GM12878 (cell line): ENCODE measurements at regions not wholly inside any gene's neighbourhood (a gene's known extent, or its start where the extent isn't known, plus 50 kb on each side); places are given as distances from the start of the nearest gene placed in this dataset.

Experiments
- CHD1 ChIP-seq: IDR thresholded peaks from 2 replicates; pipeline ENCODE4 v1.6.1; 2012; ENCODE audit warnings: low read depth, low read length, improper control_type of control experiment
- CTCF ChIP-seq, 3 experiments: IDR thresholded peaks in 2 of 3; conservative IDR thresholded peaks in 1 of 3; 2 replicates each; pipeline ENCODE4 v1.5.1; 2011; ENCODE audit warnings: low read depth in 3 of 3, low read length in 3 of 3, mild to moderate bottlenecking in 3 of 3, control low read depth in 2 of 3, moderate library complexity in 2 of 3, inconsistent platforms in 1 of 3, mixed read lengths in 1 of 3; ENCODE audit not compliant: control insufficient read depth in 2 of 3, insufficient read depth in 1 of 3; ENCODE audit errors: extremely low read depth in 1 of 3
- ESRRA ChIP-seq: IDR thresholded peaks from 2 replicates; pipeline ENCODE4 v1.6.1; 2012; ENCODE audit warnings: mild to moderate bottlenecking, low read length, improper control_type of control experiment
- JUND ChIP-seq: IDR thresholded peaks from 2 replicates; pipeline ENCODE4 v1.6.1; 2012; ENCODE audit warnings: low read depth, mild to moderate bottlenecking, low read length, improper control_type of control experiment, moderate library complexity
- POLR2A ChIP-seq: IDR thresholded peaks from 2 replicates; pipeline ENCODE4 v1.6.1; 2011; ENCODE audit warnings: low read depth, mild to moderate bottlenecking, low read length
- SMAD1 ChIP-seq: fragments of 450-650 bp; IDR thresholded peaks from 2 replicates; pipeline ENCODE4 v1.6.1; 2018; ENCODE audit warnings: mild to moderate bottlenecking, low read depth; ENCODE audit not compliant: partially characterized antibody
- SP1 ChIP-seq: IDR thresholded peaks from one replicate; pipeline ENCODE4 v1.6.1; 2011; ENCODE audit warnings: low read depth, low read length
- STAT1 ChIP-seq: fragments of 450-650 bp; conservative IDR thresholded peaks from 2 replicates; pipeline ENCODE4 v1.6.1; 2014; ENCODE audit warnings: antibody characterized with exemption, mild to moderate bottlenecking
- YY1 ChIP-seq: IDR thresholded peaks from 2 replicates; pipeline ENCODE4 v1.6.1; 2011; ENCODE audit warnings: low read depth, mild to moderate bottlenecking, low read length

- TF ChIP-seq YY1, result no peak
- no peak for TF ChIP-seq JUND
- no peak for TF ChIP-seq SP1
- no peak for TF ChIP-seq CTCF (IDR thresholded peaks at IDR 0.05 in 2 of 3, conservative IDR thresholded peaks at IDR 0.05 in 1 of 3; ENCODE audit: control insufficient read depth in 2 of 3, extremely low read depth in 1 of 3, insufficient read depth in 1 of 3, low read depth in 3 of 3, low read length in 3 of 3)
- TF ChIP-seq POLR2A, result no peak
- no peak for TF ChIP-seq SMAD1
- no peak for TF ChIP-seq CHD1
- TF ChIP-seq ESRRA, result no peak
- no peak for TF ChIP-seq STAT1
Observed at GRCh38 chr12:91885851-91886731, 259.6 kb downstream of the BTG1 start.
